Stimulated activated CD4-positive, alpha-beta T cell treated with anti-CD3 and anti-CD28 coated beads, Interleukin-2, amount 100 ng/mL, for 48 hours (primary cell): ENCODE measurements at regions not wholly inside any gene's neighbourhood (a gene's known extent, or its start where the extent isn't known, plus 50 kb on each side); places are given as distances from the start of the nearest gene placed in this dataset.

Source experiments
- DNase-seq, 2 donors: peaks; one replicate each; pipeline ENCODE4 v3.0.0-alpha.2; 2020

- DNase-seq, result no peak
Measured at GRCh38 chr1:61627365-61627764, 97.6 kb downstream of the TM2D1 start.

- DNase-seq, result no peak
Measured at GRCh38 chr1:61626816-61627215, 98.1 kb downstream of the TM2D1 start.

- no peak for DNase-seq
Measured at GRCh38 chr1:61623852-61624251, 101.1 kb downstream of the TM2D1 start.

- no peak for DNase-seq
Measured at GRCh38 chr1:61620536-61620935, 104.4 kb downstream of the TM2D1 start.

- DNase-seq, result no peak
Measured at GRCh38 chr1:61618755-61619154, 106.2 kb downstream of the TM2D1 start.

- DNase-seq, result no peak
Measured at GRCh38 chr1:61618193-61618592, 106.7 kb downstream of the TM2D1 start.

GRCh38 chr1:61616830-61617229 is 108.1 kb downstream of the TM2D1 start:
- no peak for DNase-seq

DNA sequence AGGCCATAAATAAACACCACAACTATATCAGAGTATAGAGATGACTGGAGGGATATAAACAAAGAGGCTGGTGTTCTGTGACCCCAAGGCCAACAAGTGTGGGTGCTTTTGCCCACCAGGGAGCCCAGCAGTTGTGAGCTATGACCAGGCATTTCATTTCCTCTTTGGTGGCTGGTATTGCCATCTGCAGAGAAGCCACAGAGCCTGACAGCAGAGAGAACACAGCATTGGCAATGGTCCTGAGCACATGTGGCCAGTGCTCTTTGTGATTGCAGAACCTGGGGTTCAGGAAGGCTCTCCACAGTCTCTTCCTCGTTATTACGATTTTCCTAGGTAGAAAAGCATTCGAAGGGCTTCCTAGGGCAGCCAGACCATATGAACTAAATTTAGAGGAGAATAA is 112.3 kb downstream of the TM2D1 start:
- DNase-seq, result no peak

GRCh38 chr1:61609040-61609439 is 115.9 kb downstream of the TM2D1 start:
- DNase-seq, result no peak

DNA sequence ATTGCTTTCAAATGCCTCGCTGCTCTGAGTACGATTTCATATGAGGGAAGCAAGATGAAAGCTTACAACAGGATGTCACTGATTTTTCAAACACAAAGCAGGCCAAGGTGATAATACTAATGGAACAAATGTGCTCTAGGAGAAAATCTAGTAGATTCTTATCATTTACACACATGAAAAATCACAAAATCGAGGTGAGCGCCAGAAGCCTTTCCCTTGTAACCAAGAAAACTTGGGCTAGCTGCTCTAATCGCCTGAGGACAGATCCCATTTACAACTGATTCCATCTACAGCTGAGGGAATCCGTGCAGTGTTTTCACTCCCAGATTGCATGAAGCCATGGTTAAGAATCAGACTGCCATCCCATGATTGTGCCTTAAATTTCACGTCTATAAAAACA is 117.5 kb downstream of the TM2D1 start:
- no peak for DNase-seq

GRCh38 chr1:61606448-61607312 is 118.3 kb downstream of the TM2D1 start:
- no peak for DNase-seq

DNA sequence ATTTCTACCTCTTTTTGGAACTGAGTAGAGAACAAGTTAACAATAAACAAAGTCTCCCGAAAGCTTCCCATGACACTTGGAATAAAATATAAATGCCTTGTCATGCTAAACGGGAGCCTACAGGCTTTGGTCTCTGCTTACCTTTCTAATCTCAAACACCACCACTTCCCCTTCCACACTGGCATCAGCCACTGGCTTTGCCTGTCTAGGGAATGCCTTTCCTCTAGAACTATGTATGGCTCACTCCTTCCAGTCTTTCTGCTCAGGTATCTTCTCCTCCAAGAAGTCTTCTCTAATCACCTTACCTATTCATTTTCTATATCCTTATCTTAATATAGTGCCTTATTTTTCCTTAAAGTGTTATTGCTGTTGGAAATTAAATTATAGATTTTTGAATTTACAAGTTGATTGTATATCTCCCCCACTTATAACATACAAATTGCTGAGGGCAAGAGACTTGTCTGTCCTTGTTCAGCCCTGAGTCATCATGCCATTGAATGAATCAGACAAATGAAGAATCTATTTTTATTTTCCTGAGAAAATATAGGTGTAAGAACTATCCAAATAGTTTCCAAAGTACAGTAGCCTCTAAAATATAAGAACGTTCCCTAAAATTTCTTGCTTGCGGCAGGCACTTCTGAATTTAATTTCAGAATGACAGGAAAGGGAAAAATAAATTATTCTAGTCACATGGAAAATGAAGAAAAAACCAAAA is 119.2 kb downstream of the TM2D1 start:
- DNase-seq, result no peak

- no peak for DNase-seq
Measured at GRCh38 chr1:61604684-61605083, 120.3 kb downstream of the TM2D1 start.

- DNase-seq, result no peak
Measured at GRCh38 chr1:61604261-61604660, 120.7 kb downstream of the TM2D1 start.

DNA sequence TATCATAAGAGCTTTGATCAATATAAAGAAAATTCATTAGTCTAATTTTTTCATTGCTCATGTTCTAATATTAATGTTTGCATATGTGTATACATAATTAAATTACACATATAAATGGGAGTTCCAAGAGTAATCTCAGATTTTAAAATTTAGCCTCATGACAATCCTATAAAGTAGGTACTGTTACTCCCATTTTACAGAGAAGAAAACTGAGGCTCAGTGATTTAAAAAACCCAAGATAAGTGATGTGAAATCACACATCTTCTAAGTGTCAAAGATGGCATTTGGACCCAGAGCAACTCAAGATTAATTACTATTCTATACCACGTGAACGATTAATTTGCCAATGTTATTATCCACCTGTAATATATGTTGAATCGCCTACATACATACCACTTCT is 122.3 kb downstream of the TM2D1 start:
- DNase-seq, result no peak

DNA sequence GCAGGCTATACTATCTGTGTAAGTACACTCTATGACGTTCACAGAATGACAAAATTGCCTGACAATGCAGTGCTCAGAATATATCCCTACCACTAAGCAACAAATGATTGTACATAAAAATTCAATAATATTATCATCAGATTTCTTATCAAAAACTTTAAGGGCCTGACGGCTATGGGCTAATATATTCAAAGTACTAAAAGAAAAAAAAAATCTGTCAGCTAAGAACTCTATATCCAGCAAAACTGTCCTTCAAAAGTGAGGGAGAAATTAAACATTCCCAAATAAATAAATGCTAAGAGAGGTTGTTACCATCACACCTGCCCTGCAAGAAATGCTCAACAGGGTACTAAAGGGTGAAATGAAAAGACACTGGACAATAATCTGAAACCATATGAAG is 127.3 kb downstream of the TM2D1 start:
- DNase-seq, result no peak

- no peak for DNase-seq
Measured at GRCh38 chr1:61593331-61593730, 131.6 kb downstream of the TM2D1 start.

DNA sequence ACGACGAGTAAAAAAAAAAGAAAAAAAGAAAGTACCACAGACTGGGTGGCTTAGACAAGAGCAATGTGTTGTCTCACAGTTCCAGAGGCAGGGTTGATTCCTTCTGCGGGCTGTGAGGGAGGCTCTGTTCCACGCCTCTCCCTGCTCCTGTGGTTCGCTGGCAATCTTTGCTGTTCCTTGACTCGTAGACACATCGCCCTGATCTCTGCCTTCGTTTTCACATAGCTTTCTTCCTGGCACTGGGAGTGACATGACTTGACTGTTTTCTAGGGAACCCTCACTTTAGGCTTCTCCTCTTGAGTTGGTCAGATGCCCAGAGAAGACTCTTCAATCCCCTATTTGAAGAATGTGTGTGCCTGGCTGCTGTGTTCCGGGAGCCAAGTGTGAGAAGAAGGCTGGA is 133.6 kb downstream of the TM2D1 start:
- no peak for DNase-seq

- DNase-seq, result peak; percentile 56 to 69
Measured at GRCh38 chr1:61588736-61589672, 135.9 kb downstream of the TM2D1 start.

DNA sequence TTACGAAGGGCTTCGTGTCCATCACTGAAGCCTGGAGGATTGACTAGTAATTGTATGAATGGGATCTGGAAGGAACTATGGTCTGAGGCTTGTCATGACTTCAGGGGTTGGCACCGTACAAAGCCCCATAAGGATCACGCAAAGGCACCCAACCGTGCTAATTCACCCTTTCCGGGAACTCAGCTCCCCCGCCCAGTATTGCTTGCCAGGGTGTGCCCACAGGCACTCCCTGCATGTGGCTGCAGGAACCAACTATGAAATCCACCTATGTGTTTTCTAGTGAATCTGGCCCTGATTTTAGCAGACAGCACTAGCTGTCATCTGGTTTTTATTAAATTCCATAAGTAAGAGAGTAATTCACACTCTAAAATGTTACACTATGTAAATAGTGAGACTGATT is 139.2 kb downstream of the TM2D1 start:
- no peak for DNase-seq

DNA sequence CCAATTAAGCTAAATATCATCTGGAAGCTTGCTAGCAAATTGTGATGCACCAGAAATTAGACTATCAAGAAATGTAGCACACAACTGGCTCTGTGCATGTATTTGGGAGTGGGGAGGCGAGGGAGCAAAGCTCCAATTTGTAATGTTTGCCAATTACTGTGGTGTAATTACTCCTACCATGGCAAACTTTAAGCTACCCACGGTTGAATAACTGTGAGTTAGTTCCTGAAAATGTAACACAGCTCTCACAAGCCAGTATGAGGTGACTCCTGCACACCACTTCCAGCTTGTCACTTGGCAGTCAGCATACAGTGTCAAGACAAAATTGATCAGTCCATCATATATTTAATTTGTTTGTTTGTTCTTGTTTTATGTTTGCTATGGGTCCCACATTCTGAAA is 141.2 kb downstream of the TM2D1 start:
- DNase-seq, result no peak

DNA sequence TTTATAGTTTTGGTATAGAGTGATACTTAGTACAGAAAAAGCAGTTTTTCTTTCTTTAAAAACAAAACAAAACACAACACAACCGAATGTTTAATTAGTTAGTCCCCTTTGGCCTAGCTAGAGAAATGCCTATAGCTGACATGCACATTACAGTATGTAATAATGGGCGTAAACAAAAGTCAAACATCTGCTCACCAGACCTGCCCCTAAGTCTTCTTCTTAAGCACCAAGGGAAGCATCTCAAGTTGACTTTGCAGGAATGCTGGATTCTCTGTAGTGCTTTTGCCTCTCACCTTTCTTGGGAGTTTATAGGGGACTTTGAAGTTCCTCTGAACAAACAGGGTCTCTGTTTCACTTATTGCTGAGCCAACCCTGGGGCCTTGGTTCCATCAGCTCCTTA is 143.7 kb downstream of the TM2D1 start:
- DNase-seq, result no peak

- no peak for DNase-seq
Measured at GRCh38 chr1:61580417-61580816, 144.5 kb downstream of the TM2D1 start.
